GM20000 (cell line): ENCODE measurements at regions not wholly inside any gene's neighbourhood (a gene's known extent, or its start where the extent isn't known, plus 50 kb on each side); places are given as distances from the start of the nearest gene placed in this dataset.
A peak's percentile ranks its signal among the peaks of the same experiment; 100 is the strongest.

ENCODE experiments used
- DNase-seq: peaks from one replicate; pipeline ENCODE4 v3.0.0; 2012; ENCODE audit warnings: low spot score
- CTCF ChIP-seq: IDR thresholded peaks from 2 replicates; pipeline ENCODE4 v1.5.1; 2012; ENCODE audit warnings: mild to moderate bottlenecking, control low read depth; ENCODE audit errors: extremely low read depth, missing control alignments

- DNase-seq, result no peak
- no peak for TF ChIP-seq CTCF
Measured at GRCh38 chr3:4060603-4061002, 242.6 kb upstream of the SETMAR start.

- no peak for TF ChIP-seq CTCF
- DNase-seq, result no peak
Measured at GRCh38 chr3:4061195-4061594, 242.0 kb upstream of the SETMAR start.

GRCh38 chr3:4061783-4062360 lies 241.3 kb upstream of the SETMAR start:
- no peak for TF ChIP-seq CTCF
- no peak for DNase-seq

- no peak for DNase-seq
- no peak for TF ChIP-seq CTCF
Measured at GRCh38 chr3:4062621-4063020, 240.5 kb upstream of the SETMAR start.

- no peak for DNase-seq
- no peak for TF ChIP-seq CTCF
Measured at GRCh38 chr3:4063916-4064574, 239.1 kb upstream of the SETMAR start.

- peak; percentile 7 for DNase-seq
- TF ChIP-seq CTCF, result no peak
Measured at GRCh38 chr3:4065085-4065484, 238.1 kb upstream of the SETMAR start.

GRCh38 chr3:4065554-4065953 lies 237.6 kb upstream of the SETMAR start:
- TF ChIP-seq CTCF, result no peak
- DNase-seq, result no peak
